SU-DHL-6 (cell line): ENCODE measurements at regions not wholly inside any gene's neighbourhood (a gene's known extent, or its start where the extent isn't known, plus 50 kb on each side); places are given as distances from the start of the nearest gene placed in this dataset.

ENCODE experiments used
- EZH2phosphoT487 ChIP-seq: fragments of 200-600 bp; sonication (generic), shearing (Covaris generic); conservative IDR thresholded peaks from 2 replicates; pipeline ENCODE4 v1.6.1; 2018; ENCODE audit warnings: mild to moderate bottlenecking, antibody characterized with exemption, low read length, moderate library complexity, mixed read lengths
- TF ChIP-seq, protein P1 (sequence below): fragments of 200-600 bp; sonication (generic); IDR thresholded peaks from one replicate; pipeline ENCODE4 v1.5.1; 2017; ENCODE audit warnings: antibody characterized with exemption, mild to moderate bottlenecking, low read length, moderate library complexity; ENCODE audit not compliant: insufficient read depth, poor library complexity, severe bottlenecking

DNA sequence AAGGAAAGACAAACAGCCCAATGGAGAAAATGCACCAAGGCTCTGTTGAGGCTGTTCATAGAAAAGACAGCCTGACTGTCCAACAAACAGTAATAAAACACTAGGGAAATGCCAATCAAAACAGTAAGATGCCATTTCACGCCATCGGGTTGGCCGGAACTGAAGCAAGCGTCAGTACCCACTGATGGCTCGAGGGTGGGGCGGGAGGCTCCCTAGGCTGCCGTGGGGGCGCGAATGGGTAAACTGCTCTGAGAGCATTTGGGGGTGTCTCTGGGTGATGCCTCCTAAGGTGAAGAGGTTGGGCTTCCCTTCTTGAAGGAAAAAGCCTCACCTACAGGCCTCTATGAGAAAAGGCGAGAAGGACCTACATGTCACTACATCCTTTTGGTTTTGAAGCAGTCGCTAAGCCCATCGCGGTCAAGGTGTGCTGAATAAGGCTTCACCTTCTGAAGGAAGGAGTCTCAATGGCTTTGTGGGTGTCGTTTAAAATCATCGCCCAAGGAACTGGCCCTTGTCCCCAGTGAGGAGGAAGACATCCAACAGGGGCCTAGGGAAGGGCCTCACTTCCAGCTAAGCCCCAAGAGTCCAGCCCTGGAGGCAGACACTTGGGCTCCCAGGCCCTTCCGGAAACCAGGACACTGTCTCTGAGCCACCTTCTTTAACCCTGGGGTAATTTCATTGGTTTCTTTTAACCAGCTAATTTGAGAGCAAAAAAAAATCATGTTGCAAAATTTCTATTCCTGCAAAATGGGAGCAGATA lies 98.5 kb upstream of the PPP2R2D start:
- TF ChIP-seq, protein P1, sequence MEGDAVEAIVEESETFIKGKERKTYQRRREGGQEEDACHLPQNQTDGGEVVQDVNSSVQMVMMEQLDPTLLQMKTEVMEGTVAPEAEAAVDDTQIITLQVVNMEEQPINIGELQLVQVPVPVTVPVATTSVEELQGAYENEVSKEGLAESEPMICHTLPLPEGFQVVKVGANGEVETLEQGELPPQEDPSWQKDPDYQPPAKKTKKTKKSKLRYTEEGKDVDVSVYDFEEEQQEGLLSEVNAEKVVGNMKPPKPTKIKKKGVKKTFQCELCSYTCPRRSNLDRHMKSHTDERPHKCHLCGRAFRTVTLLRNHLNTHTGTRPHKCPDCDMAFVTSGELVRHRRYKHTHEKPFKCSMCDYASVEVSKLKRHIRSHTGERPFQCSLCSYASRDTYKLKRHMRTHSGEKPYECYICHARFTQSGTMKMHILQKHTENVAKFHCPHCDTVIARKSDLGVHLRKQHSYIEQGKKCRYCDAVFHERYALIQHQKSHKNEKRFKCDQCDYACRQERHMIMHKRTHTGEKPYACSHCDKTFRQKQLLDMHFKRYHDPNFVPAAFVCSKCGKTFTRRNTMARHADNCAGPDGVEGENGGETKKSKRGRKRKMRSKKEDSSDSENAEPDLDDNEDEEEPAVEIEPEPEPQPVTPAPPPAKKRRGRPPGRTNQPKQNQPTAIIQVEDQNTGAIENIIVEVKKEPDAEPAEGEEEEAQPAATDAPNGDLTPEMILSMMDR = no peak
- no peak for TF ChIP-seq EZH2phosphoT487
